ENCODE measurements at regions not wholly inside any gene's neighbourhood (a gene's known extent, or its start where the extent isn't known, plus 50 kb on each side); places are given as distances from the start of the nearest gene placed in this dataset.

DNA sequence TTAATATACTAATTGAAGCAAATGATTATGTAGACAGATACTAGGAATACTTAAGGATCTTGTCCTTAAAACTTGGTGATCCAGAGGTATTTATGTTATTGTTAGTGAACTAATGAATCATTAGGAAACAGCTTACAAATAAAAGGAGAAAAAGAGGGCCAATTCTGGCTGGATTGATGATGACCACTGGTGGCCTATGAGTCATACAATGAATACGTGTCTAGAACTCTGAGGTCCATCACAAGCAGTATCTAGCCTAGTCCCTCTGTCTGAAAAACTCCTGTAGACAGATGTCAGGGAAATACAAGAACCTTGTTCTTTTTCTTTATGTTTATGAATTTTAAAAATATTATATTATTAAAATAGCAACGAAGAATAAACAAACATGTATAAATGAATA lies 51.7 kb upstream of the RTL1 start:
- DNase-seq (ENCODE audit: low spot score) = no peak

DNA sequence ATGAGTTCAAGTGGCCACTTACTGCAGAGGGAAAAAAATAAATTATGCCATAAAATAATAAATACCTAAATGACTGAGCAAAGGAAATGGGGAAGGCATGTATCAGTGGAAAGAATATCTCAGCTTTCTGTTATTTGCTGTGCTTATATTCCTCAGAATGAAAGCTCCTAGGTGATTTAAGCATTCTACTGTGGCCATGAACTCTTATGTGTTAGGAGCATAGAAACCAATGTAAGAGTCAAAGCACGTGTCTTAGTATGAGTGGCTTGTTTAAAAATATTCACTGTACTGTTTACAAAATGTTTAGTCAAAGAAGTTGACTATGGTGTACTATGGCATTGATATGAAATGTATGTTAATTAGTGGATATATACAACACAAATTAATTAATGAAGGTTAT lies 59.0 kb upstream of the RTL1 start:
- no peak for DNase-seq (ENCODE audit: low spot score)

- DNase-seq (ENCODE audit: low spot score) = no peak
Observed at GRCh38 chr14:100965296-100965695, 61.8 kb upstream of the RTL1 start.

GRCh38 chr14:100967178-100967577 lies 63.7 kb upstream of the RTL1 start:
- no peak for DNase-seq (ENCODE audit: low spot score)

GRCh38 chr14:100967930-100968329 lies 64.4 kb upstream of the RTL1 start:
- no peak for DNase-seq (ENCODE audit: low spot score)

DNA sequence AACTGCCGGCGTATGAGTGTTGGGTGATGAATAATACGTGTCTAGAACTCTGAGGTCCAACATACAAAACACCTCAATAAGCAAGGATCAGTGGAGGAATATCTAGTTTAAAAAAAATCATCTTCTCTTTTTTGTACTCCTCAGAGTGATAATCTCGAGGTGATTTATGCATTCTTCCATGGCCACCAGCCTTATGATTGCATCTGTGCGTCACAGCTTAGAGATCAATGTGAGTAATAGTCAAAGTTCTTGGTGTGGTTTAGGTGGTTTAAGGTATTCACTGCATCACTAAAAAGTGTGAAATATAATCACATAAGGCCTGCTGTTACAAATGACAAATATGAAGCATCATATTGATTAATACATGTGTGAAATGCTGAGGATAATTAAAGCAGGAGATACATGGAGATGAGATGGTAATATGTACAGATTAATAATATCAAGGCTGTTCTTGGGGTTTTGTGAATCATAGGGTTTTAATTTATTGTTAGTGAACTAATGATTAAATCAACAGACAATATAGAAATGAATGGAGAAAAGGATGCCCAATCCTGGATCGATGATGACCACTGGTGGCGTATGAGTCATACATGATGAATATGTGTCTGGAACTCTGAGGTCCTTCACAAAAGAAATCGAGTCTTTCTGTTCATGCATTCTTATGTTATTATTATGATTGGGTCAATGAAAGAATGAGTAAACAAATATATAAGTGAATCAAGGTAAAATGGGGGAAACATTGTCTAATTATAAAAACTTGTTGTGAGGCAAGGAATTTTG lies 68.8 kb upstream of the RTL1 start:
- DNase-seq (ENCODE audit: low spot score) = no peak

DNA sequence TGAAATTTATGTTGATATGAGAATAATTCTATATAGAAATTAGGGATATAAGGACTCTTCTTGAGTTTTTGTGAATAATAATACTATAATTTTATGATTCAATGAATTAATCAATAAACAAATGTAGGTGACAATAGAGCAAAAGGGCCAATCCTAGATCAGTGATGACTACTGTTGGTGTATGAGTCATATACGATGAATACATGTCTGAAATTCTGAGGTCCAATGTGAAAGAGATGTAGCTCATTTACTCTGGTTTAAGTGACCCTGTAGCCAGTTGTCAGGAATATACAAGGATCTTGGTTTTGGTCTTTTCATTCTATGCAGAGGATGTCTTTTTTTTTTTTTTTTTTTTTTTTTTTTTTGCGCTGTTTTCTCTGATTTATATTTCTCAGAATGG lies 72.1 kb upstream of the RTL1 start:
- no peak for DNase-seq (ENCODE audit: low spot score)

GRCh38 chr14:100979079-100979478 lies 75.6 kb upstream of the RTL1 start:
- DNase-seq (ENCODE audit: low spot score) = no peak

DNA sequence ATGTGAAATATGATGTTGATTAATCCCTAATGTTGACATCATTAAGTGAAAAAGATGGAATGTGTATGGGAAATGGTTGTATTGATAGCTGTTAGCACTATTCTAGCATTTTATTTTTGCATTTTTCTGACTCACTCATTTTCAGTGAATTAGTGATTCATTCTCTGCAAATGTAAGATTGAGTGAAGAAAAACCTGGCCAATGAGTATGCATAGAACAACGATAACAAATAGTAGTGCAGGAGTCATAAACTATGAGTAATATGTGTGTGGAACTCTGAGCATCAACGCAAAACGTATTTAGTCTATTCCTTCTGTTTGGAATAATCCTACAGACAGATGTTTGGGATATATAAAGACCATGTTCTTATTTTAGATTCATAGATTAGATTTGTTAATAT lies 76.3 kb upstream of the RTL1 start:
- DNase-seq (ENCODE audit: low spot score) = no peak

- no peak for DNase-seq (ENCODE audit: low spot score)
Observed at GRCh38 chr14:100980823-100981222, 77.3 kb upstream of the RTL1 start.

DNA sequence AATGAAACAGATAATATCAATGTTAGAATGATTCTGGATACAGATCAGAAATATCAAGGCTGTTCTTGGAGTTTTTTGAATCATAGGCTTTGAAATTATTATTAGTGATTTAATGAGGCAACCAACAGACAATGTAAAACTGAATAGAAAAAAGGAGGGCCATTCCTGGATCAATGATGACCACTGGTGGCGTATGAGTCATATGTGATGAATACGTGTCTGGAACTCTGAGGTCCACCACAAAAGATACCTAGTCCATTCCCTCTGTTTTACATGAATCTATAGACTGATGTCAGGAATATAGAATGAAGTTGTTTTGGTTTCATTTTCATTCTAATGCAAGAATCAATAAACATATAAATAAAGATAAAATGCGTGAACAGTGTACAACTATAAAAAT lies 78.3 kb upstream of the RTL1 start:
- DNase-seq (ENCODE audit: low spot score) = no peak

- DNase-seq (ENCODE audit: low spot score) = no peak
Observed at GRCh38 chr14:100982353-100982752, 78.8 kb upstream of the RTL1 start.

DNA sequence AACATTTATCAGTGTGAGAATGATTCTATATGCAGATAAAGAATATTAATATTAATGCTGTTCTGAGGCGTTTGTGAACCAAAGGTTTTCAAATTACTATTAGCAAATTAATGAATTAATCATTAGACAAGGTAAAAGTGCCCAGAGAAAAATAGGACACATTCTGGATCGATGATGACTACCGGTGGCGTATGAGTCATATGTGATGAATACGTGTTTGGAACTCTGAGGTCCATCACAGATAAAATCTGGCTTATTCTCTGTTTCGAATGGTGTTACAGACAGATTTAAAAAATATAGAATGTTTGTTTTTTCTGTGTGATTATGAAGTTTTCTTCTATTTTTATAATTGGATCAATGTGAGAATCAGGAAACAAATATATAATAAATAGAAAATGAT lies 79.2 kb upstream of the RTL1 start:
- no peak for DNase-seq (ENCODE audit: low spot score)

GRCh38 chr14:100983710-100984109 lies 80.2 kb upstream of the RTL1 start:
- no peak for DNase-seq (ENCODE audit: low spot score)

- DNase-seq (ENCODE audit: low spot score) = no peak
Observed at GRCh38 chr14:100988011-100988410, 84.5 kb upstream of the RTL1 start.

DNA sequence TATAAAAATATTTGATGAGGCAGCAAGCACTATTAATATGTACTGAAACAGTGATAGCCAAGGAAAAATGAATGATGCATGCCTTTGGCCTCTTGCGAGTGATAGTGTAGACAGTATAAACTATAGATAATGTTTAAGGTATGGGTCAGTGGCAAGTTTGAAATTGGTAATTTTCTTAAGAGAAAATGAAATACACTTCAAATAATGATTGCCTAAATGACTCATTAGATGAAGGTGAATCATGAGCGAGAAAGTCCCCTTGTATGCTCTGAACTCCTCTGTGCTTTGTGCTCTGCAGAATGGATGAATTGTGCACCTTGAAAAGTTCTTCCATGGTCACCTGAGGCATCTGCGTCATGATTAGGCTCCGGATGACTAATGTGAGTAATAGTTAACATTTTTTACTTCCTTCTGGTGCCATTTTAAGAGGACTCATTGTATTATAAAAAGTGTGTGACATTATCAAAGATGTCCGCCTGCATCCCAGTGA lies 84.9 kb upstream of the RTL1 start:
- DNase-seq (ENCODE audit: low spot score) = no peak

DNA sequence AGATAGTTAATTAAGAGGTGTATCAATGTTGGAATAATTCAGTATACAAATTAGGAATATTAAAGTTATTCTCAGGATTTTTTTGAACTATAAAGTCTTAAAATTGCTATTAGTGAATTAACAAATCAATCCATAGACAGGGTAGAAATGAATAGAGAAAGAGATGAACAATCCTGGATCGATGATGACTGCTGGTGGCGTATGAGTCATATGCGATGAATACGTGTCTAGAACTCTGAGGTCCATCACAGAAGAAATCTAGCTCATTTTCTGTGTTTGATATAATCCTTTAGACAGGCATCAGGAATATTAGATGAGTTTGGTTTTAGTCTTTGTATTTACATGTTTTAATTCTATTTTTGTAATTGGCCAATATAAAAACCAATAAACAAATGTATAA lies 85.4 kb upstream of the RTL1 start:
- no peak for DNase-seq (ENCODE audit: low spot score)

GRCh38 chr14:100989924-100990323 lies 86.4 kb upstream of the RTL1 start:
- DNase-seq (ENCODE audit: low spot score) = no peak

DNA sequence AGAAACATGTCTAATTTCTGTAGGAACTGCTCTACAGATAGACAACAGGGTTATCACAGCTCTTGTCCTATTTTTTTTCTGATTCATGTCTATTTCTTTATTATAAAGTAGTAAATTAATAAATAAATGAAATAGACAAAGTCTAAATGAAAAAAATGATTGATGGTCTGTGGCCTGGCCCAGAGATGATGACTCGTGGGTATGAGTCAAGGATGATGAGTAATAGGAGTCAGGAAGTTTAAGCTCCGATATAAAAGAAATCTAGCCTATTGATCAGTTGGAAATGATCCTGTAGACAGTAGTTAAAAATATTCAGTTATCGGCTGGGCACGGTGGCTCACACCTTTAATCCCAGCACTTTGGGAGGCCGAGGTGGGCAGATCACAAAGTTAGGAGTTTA lies 90.6 kb upstream of the RTL1 start:
- no peak for DNase-seq (ENCODE audit: low spot score)

DNA sequence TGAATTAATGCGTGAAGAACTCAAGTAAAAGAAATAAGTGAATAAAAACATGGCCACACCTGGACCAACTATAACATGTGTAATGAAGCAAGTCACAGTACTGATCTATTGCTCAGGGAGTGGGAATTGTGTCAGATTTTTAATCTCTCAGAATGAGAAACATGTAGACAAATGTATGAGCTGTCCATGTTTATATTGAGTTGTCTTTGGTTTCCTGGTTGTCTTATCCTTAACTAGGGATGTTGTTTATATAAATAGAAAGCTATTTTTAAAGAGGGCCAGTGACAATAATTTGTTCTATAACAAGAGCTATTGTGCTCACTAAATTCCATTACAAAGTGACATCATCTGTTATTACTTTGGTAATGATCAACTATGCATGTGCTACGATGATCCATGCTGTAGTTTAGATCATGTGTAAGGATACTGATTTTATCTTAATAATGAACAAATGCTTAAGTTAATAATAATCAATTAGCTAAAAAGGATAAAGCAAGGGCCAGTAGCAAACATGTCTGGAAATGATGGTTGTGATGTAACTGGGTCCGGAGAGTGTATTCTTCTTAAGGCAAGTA lies 91.3 kb upstream of the RTL1 start:
- DNase-seq (ENCODE audit: low spot score) = no peak

DNA sequence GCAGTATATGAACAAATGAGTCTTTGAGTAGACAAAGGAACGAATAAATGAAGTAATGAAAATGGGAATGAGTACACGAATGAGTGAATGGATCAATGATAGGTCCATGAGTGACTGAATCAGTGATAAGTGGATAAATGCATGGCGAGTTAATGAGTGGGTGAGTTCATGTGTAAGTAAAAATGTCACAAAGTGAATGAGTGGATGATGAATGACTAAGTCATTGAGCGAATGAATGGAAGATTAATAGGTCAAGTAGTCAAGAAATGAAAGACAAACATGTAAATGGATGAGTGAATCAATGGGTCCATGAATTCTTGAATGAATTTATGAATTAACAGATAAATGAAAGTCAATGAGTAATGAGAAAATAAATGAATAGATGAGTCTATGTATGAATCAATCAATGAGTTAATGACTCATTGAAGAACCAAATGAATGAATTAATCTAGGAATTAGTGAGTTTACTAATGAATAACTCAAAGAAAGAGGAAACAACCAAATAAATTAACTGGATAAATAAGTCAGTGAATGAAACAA lies 97.3 kb upstream of the RTL1 start:
- DNase-seq (ENCODE audit: low spot score) = no peak

DNA sequence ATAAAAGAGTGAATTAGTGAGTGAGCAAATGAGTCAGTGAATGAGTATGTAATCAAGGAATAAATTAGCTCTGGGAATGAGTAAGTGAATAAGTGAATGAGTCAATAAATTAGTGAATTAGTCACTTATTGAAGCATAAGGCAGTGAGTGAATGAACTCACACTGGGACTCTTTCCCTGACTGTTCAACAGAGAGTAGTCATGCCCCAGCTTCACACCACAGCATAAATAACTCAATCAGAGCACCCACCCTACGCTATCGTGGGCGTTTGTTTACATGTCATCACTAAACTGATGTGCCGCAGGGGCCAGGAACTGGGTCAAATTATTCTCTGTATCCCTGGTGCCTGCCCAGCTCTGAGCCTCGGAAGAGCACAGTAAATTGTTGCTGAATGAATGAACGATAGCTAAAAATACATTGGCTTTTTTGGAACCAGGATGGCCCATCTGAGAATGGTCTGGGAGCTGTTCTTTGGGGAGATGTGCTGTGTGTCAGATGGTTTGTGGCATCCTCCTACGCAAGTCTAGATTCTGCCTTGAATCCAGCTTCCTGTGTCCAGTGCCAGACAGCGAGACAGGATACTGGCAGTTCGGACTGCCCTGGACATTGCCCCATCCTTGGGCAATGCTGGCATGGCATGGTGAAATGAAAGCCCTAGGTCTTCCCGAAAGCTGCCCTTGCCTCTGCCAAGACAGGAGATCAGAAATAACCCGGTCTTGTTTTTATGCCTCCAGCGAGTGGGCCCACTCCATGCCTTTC lies 98.0 kb upstream of the RTL1 start:
- DNase-seq (ENCODE audit: low spot score) = no peak
